GM12878 (cell line): ENCODE measurements at regions not wholly inside any gene's neighbourhood (a gene's known extent, or its start where the extent isn't known, plus 50 kb on each side); places are given as distances from the start of the nearest gene placed in this dataset.

Source experiments
- CTCF ChIP-seq, 3 experiments: IDR thresholded peaks in 2 of 3; conservative IDR thresholded peaks in 1 of 3; 2 replicates each; pipeline ENCODE4 v1.5.1; 2011; ENCODE audit warnings: low read depth in 3 of 3, low read length in 3 of 3, mild to moderate bottlenecking in 3 of 3, control low read depth in 2 of 3, moderate library complexity in 2 of 3, inconsistent platforms in 1 of 3, mixed read lengths in 1 of 3; ENCODE audit not compliant: control insufficient read depth in 2 of 3, insufficient read depth in 1 of 3; ENCODE audit errors: extremely low read depth in 1 of 3
- GABPA ChIP-seq: IDR thresholded peaks from 2 replicates; pipeline ENCODE4 v1.6.1; 2014; ENCODE audit warnings: antibody characterized with exemption, low read depth, mild to moderate bottlenecking, inconsistent platforms
- LARP7 ChIP-seq: fragments of 450-650 bp; IDR thresholded peaks from 2 replicates; pipeline ENCODE4 v1.6.1; 2017; ENCODE audit warnings: mild to moderate bottlenecking
- MXI1 ChIP-seq: fragments of 150-350 bp; IDR thresholded peaks from 2 replicates; pipeline ENCODE4 v1.6.1; 2011; ENCODE audit warnings: low read depth, mild to moderate bottlenecking, inconsistent platforms, low read length, improper control_type of control experiment
- NR2F1 ChIP-seq: fragments of 450-650 bp; conservative IDR thresholded peaks from 2 replicates; pipeline ENCODE4 v1.6.1; 2017; ENCODE audit warnings: mild to moderate bottlenecking

- no peak for TF ChIP-seq CTCF (IDR thresholded peaks at IDR 0.05 in 2 of 3, conservative IDR thresholded peaks at IDR 0.05 in 1 of 3; ENCODE audit: control insufficient read depth in 2 of 3, extremely low read depth in 1 of 3, insufficient read depth in 1 of 3, low read depth in 3 of 3, low read length in 3 of 3)
- no peak for TF ChIP-seq NR2F1
- TF ChIP-seq GABPA, result no peak
- no peak for TF ChIP-seq LARP7
- no peak for TF ChIP-seq MXI1
These were observed 74.6 kb downstream of the RRM2 start for GRCh38 chr2:10196948-10197696.
